Stimulated activated CD8-positive, alpha-beta memory T cell treated with anti-CD3 and anti-CD28 coated beads, Interleukin-12 subunit alpha, Interleukin-12 subunit beta, amount 100 ng/mL, for 1 hour (primary cell): ENCODE measurements at regions not wholly inside any gene's neighbourhood (a gene's known extent, or its start where the extent isn't known, plus 50 kb on each side); places are given as distances from the start of the nearest gene placed in this dataset.
"Not testable (repeated sequence)": the region's sequence is repeated elsewhere in the genome, so short reads cannot be mapped to it uniquely, and the experiment has no call there.

Experiments used
- DNase-seq: peaks from one replicate; pipeline ENCODE4 v3.0.0-alpha.2; 2020; ENCODE audit warnings: low read depth

GRCh38 chr16:18148132-18148531 is 188.4 kb downstream of the NPIPA8 start:
- not testable (repeated sequence) for DNase-seq

GRCh38 chr16:18146601-18147142 is 189.9 kb downstream of the NPIPA8 start:
- not testable (repeated sequence) for DNase-seq

- DNase-seq: not testable (repeated sequence)
These were observed 194.5 kb downstream of the NPIPA8 start for GRCh38 chr16:18142066-18142465.

GRCh38 chr16:18136288-18136687 is 200.2 kb downstream of the NPIPA8 start:
- DNase-seq: not testable (repeated sequence)

- not testable (repeated sequence) for DNase-seq
These were observed 201.5 kb downstream of the NPIPA8 start for GRCh38 chr16:18135024-18135423.

GRCh38 chr16:18131587-18131986 is 204.9 kb downstream of the NPIPA8 start:
- not testable (repeated sequence) for DNase-seq

GRCh38 chr16:18130478-18131120 is 205.9 kb downstream of the NPIPA8 start:
- DNase-seq: not testable (repeated sequence)

- not testable (repeated sequence) for DNase-seq
These were observed 209.5 kb downstream of the NPIPA8 start for GRCh38 chr16:18127033-18127432.

GRCh38 chr16:18119092-18119491 is 217.4 kb downstream of the NPIPA8 start:
- not testable (repeated sequence) for DNase-seq

GRCh38 chr16:18118684-18119083 is 217.9 kb downstream of the NPIPA8 start:
- DNase-seq: not testable (repeated sequence)

GRCh38 chr16:18118071-18118470 is 218.5 kb downstream of the NPIPA8 start:
- DNase-seq: not testable (repeated sequence)

GRCh38 chr16:18104412-18104811 is 232.1 kb downstream of the NPIPA8 start:
- not testable (repeated sequence) for DNase-seq

- not testable (repeated sequence) for DNase-seq
These were observed 235.5 kb downstream of the NPIPA8 start for GRCh38 chr16:18101077-18101476.

- not testable (repeated sequence) for DNase-seq
These were observed 243.9 kb downstream of the NPIPA8 start for GRCh38 chr16:18092605-18093004.

GRCh38 chr16:18080658-18081363 is 255.7 kb downstream of the NPIPA8 start:
- not testable (repeated sequence) for DNase-seq

GRCh38 chr16:18077910-18078309 is 258.6 kb downstream of the NPIPA8 start:
- DNase-seq: not testable (repeated sequence)

- DNase-seq: no peak
These were observed 264.4 kb downstream of the NPIPA8 start for GRCh38 chr16:18072161-18072560.

GRCh38 chr16:18069683-18070082 is 266.9 kb downstream of the NPIPA8 start:
- DNase-seq: no peak

- no peak for DNase-seq
These were observed 268.1 kb downstream of the NPIPA8 start for GRCh38 chr16:18068477-18068876.

- no peak for DNase-seq
These were observed 273.8 kb downstream of the NPIPA8 start for GRCh38 chr16:18062713-18063112.

GRCh38 chr16:18060351-18060750 is 276.2 kb downstream of the NPIPA8 start:
- DNase-seq: no peak

GRCh38 chr16:18059577-18059976 is 277.0 kb downstream of the NPIPA8 start:
- no peak for DNase-seq

- no peak for DNase-seq
These were observed 277.4 kb downstream of the NPIPA8 start for GRCh38 chr16:18059089-18059488.
